Thyroid gland (tissue), 4 donors: ENCODE measurements at regions not wholly inside any gene's neighbourhood (a gene's known extent, or its start where the extent isn't known, plus 50 kb on each side); places are given as distances from the start of the nearest gene placed in this dataset.

Source experiments
- DNase-seq, 2 donors: peaks; one replicate each; pipeline ENCODE4 v3.0.0-alpha.2; 2019
- H3K27ac ChIP-seq, 3 donors: fragments of 200-600 bp; sonication (generic); 1 replicate in 2 of 3; 2 replicates in 1 of 3; pipeline ENCODE4 v1.5.1; 2016 to 2019; ENCODE audit warnings: mild to moderate bottlenecking in 1 of 3, moderate library complexity in 1 of 3
- H3K27me3 ChIP-seq: fragments of 200-600 bp; sonication (generic); one replicate; pipeline ENCODE4 v1.5.1; 2019
- H3K36me3 ChIP-seq, 2 donors: fragments of 200-600 bp; sonication (generic); one replicate each; pipeline ENCODE4 v1.5.1; 2016 to 2019
- H3K4me1 ChIP-seq, 2 donors: fragments of 200-600 bp; sonication (generic); one replicate each; pipeline ENCODE4 v1.5.1; 2017 to 2019
- H3K4me3 ChIP-seq, 3 donors: fragments of 200-600 bp; sonication (generic); replicated peaks in 1 of 3; 1 replicate in 2 of 3; 2 replicates in 1 of 3; pipeline ENCODE4 v1.5.1; 2016; ENCODE audit warnings: mild to moderate bottlenecking in 1 of 3
- H3K9me3 ChIP-seq: fragments of 200-600 bp; sonication (generic); one replicate; pipeline ENCODE4 v1.5.1; 2017
- CTCF ChIP-seq, 6 experiments: fragments of 200-600 bp in 3 of 6; fragments of 450-650 bp in 3 of 6; sonication (generic) in 3 of 6; IDR thresholded peaks; one replicate each; pipeline ENCODE4 v1.5.1; 2016 to 2019; ENCODE audit warnings: antibody characterized with exemption in 6 of 6, mild to moderate bottlenecking in 2 of 6, inconsistent platforms in 1 of 6, moderate library complexity in 1 of 6
- POLR2A ChIP-seq, 2 donors: fragments of 450-650 bp; IDR thresholded peaks; one replicate each; pipeline ENCODE4 v1.6.1; 2017; ENCODE audit warnings: antibody characterized with exemption in 2 of 2, mild to moderate bottlenecking in 2 of 2, moderate library complexity in 1 of 2
- WGBS, 2 donors: methylation state at CpG; one replicate each; pipeline ENCODE4 v1.1.5; 2017; 5-methylcytosine and 5-hydroxymethylcytosine counted together
- intact Hi-C: fragments of 100-400 bp; cut with DNase I; formaldehyde crosslinking; loops from one replicate; pipeline ENCODE4 v1.15.1; 2023

- no peaks in the 10 kb centered on the region for H3K9me3 ChIP-seq
- DNase-seq, result no peak
- 86 to 91% methylated on average over 5 of the region's 5 CpGs for WGBS, 2 donors
- no peak overlapping the region for H3K4me3 ChIP-seq
- H3K27me3 ChIP-seq, result no peaks in the 10 kb centered on the region
- no peaks in the 10 kb centered on the region for H3K36me3 ChIP-seq
- TF ChIP-seq POLR2A (IDR thresholded peaks at IDR 0.05) (no peak), CTCF (IDR thresholded peaks at IDR 0.05) (no peak)
- intact Hi-C loops, result no loop called here
- H3K27ac ChIP-seq, result no peak overlapping the region
- H3K4me1 ChIP-seq, result no peaks in the 10 kb centered on the region
Measured at GRCh38 chr12:125461831-125462230, 396.6 kb downstream of the AACS start.

DNA sequence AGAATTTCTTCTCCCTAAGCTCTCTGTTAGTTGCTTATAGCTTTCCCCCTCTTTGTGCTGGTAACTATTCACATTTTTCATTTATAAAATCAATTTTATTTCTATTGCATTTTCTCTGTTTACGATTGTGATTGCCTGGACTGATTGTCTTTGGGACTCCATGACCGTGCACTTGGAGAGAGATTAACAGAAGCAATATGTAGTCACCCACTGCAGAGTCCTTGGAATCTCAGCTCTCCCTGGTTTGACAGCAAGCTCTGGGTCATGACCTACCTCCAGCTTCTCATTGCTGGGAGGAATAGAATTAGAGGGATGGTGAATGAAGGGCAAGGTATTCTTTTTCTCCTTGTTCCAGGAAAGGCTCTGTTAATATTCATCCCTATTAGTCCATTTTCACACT is 398.2 kb downstream of the AACS start:
- Histone ChIP-seq H3K4me3 (no peak overlapping the region), H3K36me3 (no peaks in the 10 kb centered on the region), H3K4me1 (no peaks in the 10 kb centered on the region), H3K9me3 (no peaks in the 10 kb centered on the region), H3K27ac (no peak overlapping the region), H3K27me3 (no peaks in the 10 kb centered on the region)
- WGBS, 2 donors, result 81 to 88% methylated on average over 2 of the region's 2 CpGs
- intact Hi-C loops, result no loop called here
- no peak for TF ChIP-seq CTCF (IDR thresholded peaks at IDR 0.05)
- no peak for TF ChIP-seq POLR2A (IDR thresholded peaks at IDR 0.05)
- DNase-seq, result no peak

GRCh38 chr12:125467363-125467762 is 402.1 kb downstream of the AACS start:
- no peaks in the 10 kb centered on the region for H3K27me3 ChIP-seq
- intact Hi-C loops, result no loop called here
- TF ChIP-seq CTCF (IDR thresholded peaks at IDR 0.05), result no peak
- no peak for TF ChIP-seq POLR2A (IDR thresholded peaks at IDR 0.05)
- H3K9me3 ChIP-seq, result no peaks in the 10 kb centered on the region
- H3K4me1 ChIP-seq, result no peaks in the 10 kb centered on the region
- no peak overlapping the region for H3K27ac ChIP-seq
- no peak overlapping the region for H3K4me3 ChIP-seq
- WGBS, 2 donors, result 88 to 91% methylated on average over 1 of the region's 1 CpG
- DNase-seq, result no peak
- no peaks in the 10 kb centered on the region for H3K36me3 ChIP-seq

- no peak for DNase-seq
- H3K27me3 ChIP-seq, result no peaks in the 10 kb centered on the region
- intact Hi-C loops, result no loop called here
- no peaks in the 10 kb centered on the region for H3K9me3 ChIP-seq
- WGBS, 2 donors, result 44 to 76% methylated on average over 1 of the region's 1 CpG
- H3K27ac ChIP-seq, result no peak overlapping the region
- no peaks in the 10 kb centered on the region for H3K36me3 ChIP-seq
- no peaks in the 10 kb centered on the region for H3K4me1 ChIP-seq
- no peak overlapping the region for H3K4me3 ChIP-seq
- no peak for TF ChIP-seq CTCF (IDR thresholded peaks at IDR 0.05)
- no peak for TF ChIP-seq POLR2A (IDR thresholded peaks at IDR 0.05)
Measured at GRCh38 chr12:125469683-125470082, 404.4 kb downstream of the AACS start.

GRCh38 chr12:125470838-125471783 is 405.9 kb downstream of the AACS start:
- TF ChIP-seq CTCF (IDR thresholded peaks at IDR 0.05) (no peak), POLR2A (IDR thresholded peaks at IDR 0.05) (no peak)
- no peak overlapping the region for H3K4me3 ChIP-seq
- no peaks in the 10 kb centered on the region for H3K27me3 ChIP-seq
- no peak overlapping the region for H3K27ac ChIP-seq
- 58 to 65% methylated on average over 14 to 15 of the region's 15 CpGs for WGBS, 2 donors
- intact Hi-C loops, result no loop called here
- H3K4me1 ChIP-seq, result no peaks in the 10 kb centered on the region
- no peaks in the 10 kb centered on the region for H3K36me3 ChIP-seq
- H3K9me3 ChIP-seq, result no peaks in the 10 kb centered on the region
- DNase-seq, result no peak
